ENCODE measurements at regions not wholly inside any gene's neighbourhood (a gene's known extent, or its start where the extent isn't known, plus 50 kb on each side); places are given as distances from the start of the nearest gene placed in this dataset.

DNA sequence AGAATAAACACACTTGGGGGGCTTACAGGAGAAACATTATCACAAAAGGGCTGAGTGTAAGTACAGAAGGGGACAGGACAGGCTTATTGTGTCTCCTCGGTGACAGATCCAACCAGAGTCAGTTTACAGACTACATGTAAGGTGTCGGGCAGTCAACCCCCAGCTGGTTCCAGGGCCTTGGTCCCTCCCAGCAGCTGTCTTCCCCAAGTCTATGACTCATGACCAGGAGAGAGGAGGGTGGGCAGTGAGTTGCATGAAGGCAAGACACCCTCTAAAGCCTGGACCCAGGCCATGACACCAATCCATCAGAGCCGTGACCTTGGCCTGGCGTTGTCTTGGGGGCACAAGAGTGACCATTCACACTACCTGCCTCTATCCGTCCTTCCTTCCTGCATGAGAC is 276.2 kb upstream of the CCL2 start:
- H3K27ac ChIP-seq = no peak overlapping the region
- TF ChIP-seq ZFX (IDR thresholded peaks at IDR 0.05) = no peak
- no peak for TF ChIP-seq CTCF (conservative IDR thresholded peaks at IDR 0.05)

- TF ChIP-seq ZFX (IDR thresholded peaks at IDR 0.05) (no peak), CTCF (conservative IDR thresholded peaks at IDR 0.05) (no peak)
- no peak overlapping the region for H3K27ac ChIP-seq
Observed at GRCh38 chr17:33980193-33980592, 274.9 kb upstream of the CCL2 start.

GRCh38 chr17:33981711-33982601 is 273.1 kb upstream of the CCL2 start:
- H3K27ac ChIP-seq = no peak overlapping the region
- TF ChIP-seq ZFX (IDR thresholded peaks at IDR 0.05) (no peak), CTCF (conservative IDR thresholded peaks at IDR 0.05) (no peak)

- TF ChIP-seq CTCF (conservative IDR thresholded peaks at IDR 0.05) = no peak
- TF ChIP-seq ZFX (IDR thresholded peaks at IDR 0.05) = no peak
- H3K27ac ChIP-seq = no peak overlapping the region
Observed at GRCh38 chr17:33982909-33983308, 272.2 kb upstream of the CCL2 start.

DNA sequence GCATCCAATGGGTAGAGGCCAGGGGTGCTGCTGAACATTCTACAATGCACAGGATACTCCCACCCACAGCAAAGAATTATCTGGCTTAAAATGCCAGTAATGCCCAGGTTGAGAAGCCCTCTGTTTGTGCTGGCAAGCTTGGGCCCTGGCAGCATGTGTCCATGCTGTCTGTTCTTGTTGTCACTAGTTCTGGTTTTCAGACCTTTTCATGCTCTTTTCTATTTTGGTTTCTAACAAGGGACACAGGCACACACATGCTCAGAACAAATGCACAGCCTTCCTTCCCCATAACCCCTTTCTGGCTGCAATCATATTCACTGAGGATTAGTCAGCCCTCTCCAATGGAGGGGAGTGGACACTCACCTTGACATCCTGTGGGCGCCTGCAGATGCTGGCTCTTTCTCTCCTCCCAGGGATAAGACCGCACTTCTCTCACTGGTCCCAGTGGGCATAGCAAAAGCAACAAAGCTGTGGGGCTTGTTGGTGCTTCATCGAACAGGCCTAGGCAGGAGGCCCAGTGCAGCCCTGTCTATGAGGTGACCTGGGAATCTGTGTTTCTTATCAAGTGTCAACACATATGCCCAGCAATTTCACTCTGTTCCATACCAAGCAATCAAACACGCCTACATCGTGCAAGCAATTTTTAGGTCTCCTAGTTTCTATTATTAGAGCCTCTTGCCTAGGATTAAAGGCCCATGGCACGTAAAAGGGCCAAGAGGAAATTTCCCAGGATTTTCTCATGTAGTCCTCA is 271.1 kb upstream of the CCL2 start:
- TF ChIP-seq ZFX (IDR thresholded peaks at IDR 0.05) (no peak), CTCF (conservative IDR thresholded peaks at IDR 0.05) (no peak)
- H3K27ac ChIP-seq = no peak overlapping the region

GRCh38 chr17:33986088-33986487 is 269.0 kb upstream of the CCL2 start:
- H3K27ac ChIP-seq = no peak overlapping the region

GRCh38 chr17:33986566-33986965 is 268.5 kb upstream of the CCL2 start:
- TF ChIP-seq CTCF (conservative IDR thresholded peaks at IDR 0.05) (no peak), ZFX (IDR thresholded peaks at IDR 0.05) (no peak)
- H3K27ac ChIP-seq = no peak overlapping the region

More at GRCh38 chr17:33986088-33986487, 269.0 kb upstream of the CCL2 start:
- no peak for TF ChIP-seq ZFX (IDR thresholded peaks at IDR 0.05)
